ENCODE measurements at regions not wholly inside any gene's neighbourhood (a gene's known extent, or its start where the extent isn't known, plus 50 kb on each side); places are given as distances from the start of the nearest gene placed in this dataset.
"Not testable (repeated sequence)": the region's sequence is repeated elsewhere in the genome, so short reads cannot be mapped to it uniquely, and the experiment has no call there.

DNA sequence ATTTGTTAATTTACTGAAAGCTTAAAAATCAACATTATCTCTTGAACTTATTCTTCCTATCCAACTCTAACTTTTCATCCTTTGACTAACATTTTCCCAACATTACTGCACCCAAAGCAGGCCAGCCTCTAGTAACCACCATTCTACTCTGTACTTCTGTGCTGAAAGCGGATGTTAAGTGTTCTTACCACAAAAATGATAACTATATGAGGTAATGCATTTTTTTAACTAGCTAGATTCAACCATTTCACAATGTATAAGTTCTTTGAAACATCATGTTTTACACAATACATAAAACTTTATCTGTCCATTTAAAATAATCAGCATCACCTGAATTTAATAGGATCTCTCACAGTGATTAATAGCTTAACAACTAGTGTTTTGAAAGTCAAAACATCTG is 468.5 kb upstream of the MGAT4C start:
- no peak for FAIRE-seq

- FAIRE-seq: no peak
These were observed 467.1 kb upstream of the MGAT4C start for GRCh38 chr12:86723326-86723725.

DNA sequence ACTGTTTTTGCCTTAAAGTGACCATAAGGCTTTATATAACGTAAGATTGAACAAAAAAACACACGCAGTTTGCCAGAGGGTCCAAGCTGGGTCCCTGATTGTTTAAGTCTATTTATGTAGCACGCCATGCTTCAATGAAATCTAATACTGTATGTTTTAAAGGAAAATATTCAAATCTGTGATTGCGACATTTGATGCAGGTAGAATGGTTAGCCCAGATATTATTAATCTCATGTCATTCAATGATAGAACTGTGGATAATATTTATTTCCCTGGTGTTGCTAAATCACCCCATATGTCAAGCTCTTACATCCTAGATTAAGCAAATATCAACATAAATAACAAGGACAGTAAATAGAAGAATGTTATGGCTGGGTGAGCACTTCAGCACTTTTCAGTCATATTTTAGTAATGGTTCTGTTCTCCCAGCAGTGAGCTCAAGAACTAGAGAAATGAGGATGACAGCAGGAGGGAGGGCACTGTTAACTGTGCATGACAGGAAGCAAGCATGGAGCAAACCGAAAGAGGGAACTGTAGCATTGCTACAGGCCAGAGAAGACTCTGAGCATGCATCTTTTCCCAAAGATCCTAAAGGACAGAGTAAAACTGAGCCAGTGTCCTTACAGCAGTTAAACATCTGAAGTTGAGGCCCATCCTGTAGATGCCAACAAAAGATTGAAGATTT is 465.7 kb upstream of the MGAT4C start:
- no peak for FAIRE-seq

GRCh38 chr12:86719381-86719780 is 463.2 kb upstream of the MGAT4C start:
- FAIRE-seq: no peak

GRCh38 chr12:86713121-86713520 is 456.9 kb upstream of the MGAT4C start:
- FAIRE-seq: no peak

DNA sequence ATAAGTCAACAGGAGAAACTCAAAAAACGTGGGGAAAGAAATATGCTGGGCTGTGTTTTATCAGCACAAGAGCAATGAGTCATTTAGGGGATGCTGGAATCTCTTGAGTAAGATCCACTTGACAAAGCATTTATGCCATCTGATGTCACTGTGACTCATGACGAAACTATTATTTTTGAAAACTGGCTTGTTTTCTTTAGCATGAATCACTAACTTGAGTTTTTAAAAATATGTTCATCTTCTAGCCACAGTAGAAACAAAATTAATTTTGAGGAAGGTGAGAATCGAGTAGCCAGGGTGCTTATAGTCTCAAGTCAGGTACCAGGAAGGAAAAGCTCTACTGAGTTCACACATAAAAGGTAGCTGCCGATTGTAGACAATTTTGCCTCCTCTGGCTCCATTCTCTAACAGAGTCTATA is 456.2 kb upstream of the MGAT4C start:
- FAIRE-seq: no peak

- no peak for FAIRE-seq
These were observed 455.5 kb upstream of the MGAT4C start for GRCh38 chr12:86711731-86712130.

DNA sequence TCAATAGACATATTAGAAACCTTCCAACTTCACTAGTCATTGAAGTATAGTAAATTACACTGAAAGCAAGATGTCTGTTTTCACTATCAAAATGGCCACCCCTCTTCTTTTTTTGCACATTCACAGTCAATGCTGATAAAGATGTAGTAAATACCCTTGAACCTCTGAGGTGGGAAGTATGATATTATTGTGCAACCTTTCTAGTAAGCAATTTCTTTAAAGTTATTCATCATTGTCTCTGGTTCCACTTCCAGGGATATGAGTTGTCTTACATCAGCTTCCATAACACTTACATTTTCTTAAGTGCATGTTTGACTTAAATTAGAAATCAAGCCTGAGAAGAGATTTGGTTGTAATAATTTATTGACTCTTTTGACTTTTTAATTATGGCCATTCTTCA is 453.9 kb upstream of the MGAT4C start:
- FAIRE-seq: no peak

- FAIRE-seq: not testable (repeated sequence)
These were observed 452.8 kb upstream of the MGAT4C start for GRCh38 chr12:86709017-86709416.

DNA sequence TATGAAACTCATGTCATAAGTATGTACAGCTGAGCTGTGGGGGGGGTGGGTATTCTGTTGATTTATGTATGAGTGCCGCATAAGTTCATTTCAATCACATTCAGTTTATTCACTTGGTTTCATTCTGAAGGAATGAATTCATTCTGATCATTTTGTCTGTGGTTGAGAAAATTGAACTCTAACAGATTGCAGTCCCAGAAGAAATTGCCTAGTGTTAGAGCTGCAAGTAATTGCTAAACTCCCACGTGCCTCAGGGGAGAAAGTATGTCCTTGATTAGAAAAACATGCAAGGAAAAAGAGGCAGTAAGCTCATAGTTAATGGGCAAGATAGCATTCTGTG is 442.4 kb upstream of the MGAT4C start:
- FAIRE-seq: no peak

- no peak for FAIRE-seq
These were observed 441.9 kb upstream of the MGAT4C start for GRCh38 chr12:86697916-86698640.

DNA sequence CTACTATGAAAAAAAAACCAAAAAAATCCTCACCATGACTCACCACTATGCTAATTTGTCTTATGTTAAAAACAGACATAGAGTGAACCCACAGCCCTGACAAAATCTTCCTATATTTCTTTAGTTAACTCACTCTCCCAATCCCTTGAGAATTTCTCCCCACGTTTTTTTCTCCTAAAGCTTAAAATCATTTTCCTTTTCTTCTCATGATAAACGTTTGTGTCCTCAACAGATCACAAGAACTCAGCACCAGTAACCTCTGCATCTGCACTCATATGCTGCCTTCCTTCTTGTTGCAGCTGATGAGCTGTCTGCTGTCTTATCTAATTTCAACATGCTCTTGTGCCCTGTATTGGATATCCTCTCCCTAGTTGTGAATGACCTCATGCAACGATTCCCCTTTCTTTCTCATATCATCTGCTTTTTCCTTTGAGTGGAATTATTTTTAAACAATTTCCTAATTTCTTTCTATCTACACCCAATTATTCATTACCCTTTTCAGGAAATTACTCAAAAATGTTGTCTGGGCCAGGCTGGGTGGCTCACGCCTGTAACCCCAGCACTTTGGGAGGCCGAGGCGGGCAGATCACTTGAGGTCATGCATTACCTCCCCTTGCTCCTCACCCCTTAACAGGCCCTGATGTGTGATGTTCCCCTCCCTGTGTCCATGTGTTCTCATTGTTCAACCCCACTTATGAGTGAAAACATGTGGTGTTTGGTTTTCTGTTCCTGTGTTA is 427.5 kb upstream of the MGAT4C start:
- no peak for FAIRE-seq

DNA sequence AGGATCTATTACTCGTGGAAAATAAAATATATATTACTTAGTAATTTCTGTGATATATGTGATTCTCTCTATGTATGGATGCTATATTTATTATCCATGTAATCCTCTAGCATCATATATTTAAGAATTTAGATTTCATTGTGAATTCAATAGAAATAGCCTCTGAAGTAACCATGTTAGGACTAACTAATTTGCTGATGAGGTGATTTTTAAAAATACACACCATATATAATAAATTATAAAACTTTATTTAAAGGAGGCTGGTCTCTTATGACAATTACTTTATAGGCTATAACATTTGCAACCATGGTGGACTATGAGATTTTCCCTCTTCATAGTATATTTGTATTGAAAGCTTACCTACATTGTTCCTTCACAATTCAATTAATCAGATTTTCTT is 424.9 kb upstream of the MGAT4C start:
- no peak for FAIRE-seq

GRCh38 chr12:86675197-86675596 is 419.0 kb upstream of the MGAT4C start:
- no peak for FAIRE-seq

DNA sequence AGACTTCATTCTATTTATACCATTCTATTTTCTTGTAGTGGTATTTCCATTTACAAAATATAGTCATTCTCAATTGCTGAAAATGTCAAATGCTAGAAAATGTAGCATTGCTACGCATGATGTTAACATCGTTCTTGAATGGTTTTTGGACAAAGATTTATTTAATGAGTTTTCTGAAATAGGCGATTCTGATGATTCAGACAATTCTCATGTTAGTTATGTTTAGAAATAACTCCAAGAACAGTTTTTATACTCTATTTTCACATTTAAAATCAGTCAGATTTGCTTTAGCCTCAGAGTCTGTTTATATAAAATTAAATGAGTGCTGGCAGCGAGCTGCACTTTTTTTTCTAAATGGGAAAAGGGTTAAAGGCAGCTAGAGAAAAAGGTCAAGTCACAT is 414.8 kb upstream of the MGAT4C start:
- FAIRE-seq: no peak

DNA sequence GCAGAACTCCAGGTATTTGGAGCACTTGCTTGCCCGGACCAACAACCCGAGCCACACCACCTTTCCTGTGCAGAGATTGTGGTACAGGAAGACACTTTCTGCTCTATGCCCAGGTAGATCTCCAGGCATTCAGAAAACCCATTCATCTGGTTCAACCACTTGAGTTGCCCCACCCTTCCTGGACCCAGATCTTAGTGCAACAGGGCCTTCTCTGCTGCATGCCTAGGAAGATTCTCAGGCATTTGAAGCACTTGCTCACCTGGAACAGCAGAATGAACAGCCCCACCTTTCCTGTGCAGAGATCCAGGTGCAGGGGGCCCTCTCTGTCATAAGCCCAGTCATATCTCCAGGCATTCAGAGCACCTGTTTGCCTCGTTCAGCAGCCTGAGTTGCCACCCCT is 412.8 kb upstream of the MGAT4C start:
- FAIRE-seq: no peak

DNA sequence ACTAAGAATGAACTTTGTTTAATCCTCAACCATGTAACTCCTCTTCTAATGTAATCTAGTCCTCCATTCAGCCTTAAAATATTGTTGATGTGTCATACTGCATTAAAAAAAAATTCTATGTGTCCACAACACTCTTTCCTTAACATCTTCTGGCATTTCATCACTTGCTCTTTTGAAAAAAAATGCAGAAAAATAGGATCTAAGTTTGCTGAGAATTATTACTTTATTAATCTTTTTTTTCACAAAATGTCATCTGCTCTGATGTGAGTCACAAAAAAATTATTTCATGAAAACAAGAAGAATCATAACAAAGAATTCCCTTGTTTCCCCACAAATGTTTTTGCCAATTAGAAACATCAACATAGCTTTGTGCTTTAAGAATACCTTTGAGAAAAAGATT is 410.1 kb upstream of the MGAT4C start:
- FAIRE-seq: no peak

DNA sequence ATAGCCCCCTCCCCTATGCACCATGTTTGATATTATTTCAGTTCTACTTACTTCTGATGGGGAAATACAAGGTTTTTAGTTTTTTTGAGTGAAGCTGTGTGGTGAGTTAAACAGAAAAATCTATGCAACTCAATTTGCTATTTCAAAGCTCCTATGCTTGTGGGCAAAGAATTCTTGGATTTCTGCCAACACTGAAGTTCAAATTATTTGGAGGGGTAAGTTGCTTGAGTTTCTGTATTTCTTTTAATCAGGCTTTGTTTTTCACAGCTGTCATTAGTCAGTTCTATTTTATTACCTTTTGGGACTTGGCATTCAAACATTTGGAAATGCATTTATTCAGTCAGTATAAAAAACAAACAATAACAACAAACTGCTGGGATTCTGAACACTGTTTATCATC is 407.5 kb upstream of the MGAT4C start:
- FAIRE-seq: no peak

- no peak for FAIRE-seq
These were observed 407.0 kb upstream of the MGAT4C start for GRCh38 chr12:86663173-86663572.

DNA sequence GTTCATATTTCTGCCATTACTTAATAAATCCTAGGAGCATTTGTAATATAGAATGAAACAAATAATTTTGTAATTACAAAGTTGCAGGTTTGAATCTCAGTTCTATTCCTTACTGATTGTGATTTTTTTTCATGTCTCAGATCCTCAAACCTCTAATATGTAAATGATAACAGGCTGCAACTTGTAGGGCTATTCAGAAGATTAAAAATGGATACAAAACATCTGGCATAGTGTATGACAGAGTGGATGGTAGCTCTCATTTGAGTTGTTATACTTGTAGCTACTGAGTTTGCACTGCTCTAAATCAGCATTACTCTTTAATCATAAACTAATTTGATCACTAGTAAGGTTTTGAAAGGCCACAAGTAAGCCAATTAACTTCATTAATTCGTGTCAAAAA is 406.3 kb upstream of the MGAT4C start:
- FAIRE-seq: no peak

- no peak for FAIRE-seq
These were observed 404.4 kb upstream of the MGAT4C start for GRCh38 chr12:86660488-86661147.

DNA sequence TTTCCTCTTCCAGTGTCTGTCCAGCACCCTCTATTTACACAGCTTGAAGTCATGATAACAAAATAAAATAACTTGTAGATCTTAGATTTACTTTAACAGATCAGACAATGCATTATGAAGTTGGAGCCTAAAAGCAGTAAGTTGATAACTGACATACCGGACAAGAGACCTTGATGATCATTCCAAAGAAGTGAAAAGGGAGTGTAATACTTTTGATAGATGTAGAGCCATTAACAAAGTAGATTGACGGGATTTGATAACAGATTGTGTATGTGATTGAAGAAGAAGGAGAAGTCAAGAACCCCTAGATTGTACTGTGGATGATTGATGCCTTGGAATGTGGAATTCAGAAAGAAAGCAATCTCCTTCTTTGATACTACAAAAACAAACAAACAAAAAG is 403.8 kb upstream of the MGAT4C start:
- FAIRE-seq: no peak

- no peak for FAIRE-seq
These were observed 402.1 kb upstream of the MGAT4C start for GRCh38 chr12:86658303-86658702.

GRCh38 chr12:86647800-86648199 is 391.6 kb upstream of the MGAT4C start:
- no peak for FAIRE-seq

Measured in islet of Langerhans (tissue), 1 donor.